Right lobe of liver (tissue), 4 donors: ENCODE measurements at regions not wholly inside any gene's neighbourhood (a gene's known extent, or its start where the extent isn't known, plus 50 kb on each side); places are given as distances from the start of the nearest gene placed in this dataset.

Experiments
- POLR2A ChIP-seq: fragments of 450-650 bp; IDR thresholded peaks from one replicate; pipeline ENCODE4 v1.6.1; 2017; ENCODE audit warnings: antibody characterized with exemption, mild to moderate bottlenecking
- TF ChIP-seq, protein P1 (sequence below), 4 donors: fragments of 200-600 bp in 3 of 4; fragments of 450-650 bp in 1 of 4; IDR thresholded peaks; one replicate each; pipeline versions ENCODE4 v1.5.1 to v1.8.0; 2016 to 2022; ENCODE audit warnings: antibody characterized with exemption in 4 of 4, mild to moderate bottlenecking in 2 of 4
- donor health status: DM: no; HTN: no; CAD: no.
- donor health status: DM: no; HTN: no; CAD: no.
- donor health status: DM: no; HTN: yes; CAD: no.

GRCh38 chr16:65316808-65317207, 194.9 kb upstream of the CDH11 start:
- TF ChIP-seq, protein P1, sequence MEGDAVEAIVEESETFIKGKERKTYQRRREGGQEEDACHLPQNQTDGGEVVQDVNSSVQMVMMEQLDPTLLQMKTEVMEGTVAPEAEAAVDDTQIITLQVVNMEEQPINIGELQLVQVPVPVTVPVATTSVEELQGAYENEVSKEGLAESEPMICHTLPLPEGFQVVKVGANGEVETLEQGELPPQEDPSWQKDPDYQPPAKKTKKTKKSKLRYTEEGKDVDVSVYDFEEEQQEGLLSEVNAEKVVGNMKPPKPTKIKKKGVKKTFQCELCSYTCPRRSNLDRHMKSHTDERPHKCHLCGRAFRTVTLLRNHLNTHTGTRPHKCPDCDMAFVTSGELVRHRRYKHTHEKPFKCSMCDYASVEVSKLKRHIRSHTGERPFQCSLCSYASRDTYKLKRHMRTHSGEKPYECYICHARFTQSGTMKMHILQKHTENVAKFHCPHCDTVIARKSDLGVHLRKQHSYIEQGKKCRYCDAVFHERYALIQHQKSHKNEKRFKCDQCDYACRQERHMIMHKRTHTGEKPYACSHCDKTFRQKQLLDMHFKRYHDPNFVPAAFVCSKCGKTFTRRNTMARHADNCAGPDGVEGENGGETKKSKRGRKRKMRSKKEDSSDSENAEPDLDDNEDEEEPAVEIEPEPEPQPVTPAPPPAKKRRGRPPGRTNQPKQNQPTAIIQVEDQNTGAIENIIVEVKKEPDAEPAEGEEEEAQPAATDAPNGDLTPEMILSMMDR (IDR thresholded peaks at IDR 0.05), result no peak
- TF ChIP-seq POLR2A, result no peak
